ENCODE measurements at regions not wholly inside any gene's neighbourhood (a gene's known extent, or its start where the extent isn't known, plus 50 kb on each side); places are given as distances from the start of the nearest gene placed in this dataset.

DNA sequence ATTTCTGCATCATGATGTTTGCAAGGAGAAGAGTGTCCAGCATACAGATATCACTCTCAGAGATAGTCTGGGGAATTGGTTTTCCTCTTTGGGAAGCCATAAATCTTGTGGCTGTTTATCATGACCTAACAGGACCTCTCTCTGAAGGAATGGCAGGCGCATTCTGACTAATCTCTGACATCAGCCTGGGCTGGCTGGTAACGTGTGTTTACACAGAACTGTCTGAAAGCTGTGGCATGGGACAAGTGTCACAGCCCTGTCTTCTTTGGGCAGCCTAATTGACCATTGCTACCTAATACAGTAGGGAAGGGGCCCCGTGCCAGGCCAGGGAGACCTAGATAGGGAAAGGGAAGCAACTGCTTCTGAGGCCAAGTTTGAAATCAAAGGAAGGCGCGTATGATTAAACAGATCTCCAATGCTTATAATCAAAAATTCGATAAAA, 73.9 kb upstream of the CABCOCO1 start (continued):
- TF ChIP-seq, protein P1, sequence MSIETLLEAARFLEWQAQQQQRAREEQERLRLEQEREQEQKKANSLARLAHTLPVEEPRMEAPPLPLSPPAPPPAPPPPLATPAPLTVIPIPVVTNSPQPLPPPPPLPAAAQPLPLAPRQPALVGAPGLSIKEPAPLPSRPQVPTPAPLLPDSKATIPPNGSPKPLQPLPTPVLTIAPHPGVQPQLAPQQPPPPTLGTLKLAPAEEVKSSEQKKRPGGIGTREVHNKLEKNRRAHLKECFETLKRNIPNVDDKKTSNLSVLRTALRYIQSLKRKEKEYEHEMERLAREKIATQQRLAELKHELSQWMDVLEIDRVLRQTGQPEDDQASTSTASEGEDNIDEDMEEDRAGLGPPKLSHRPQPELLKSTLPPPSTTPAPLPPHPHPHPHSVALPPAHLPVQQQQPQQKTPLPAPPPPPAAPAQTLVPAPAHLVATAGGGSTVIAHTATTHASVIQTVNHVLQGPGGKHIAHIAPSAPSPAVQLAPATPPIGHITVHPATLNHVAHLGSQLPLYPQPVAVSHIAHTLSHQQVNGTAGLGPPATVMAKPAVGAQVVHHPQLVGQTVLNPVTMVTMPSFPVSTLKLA (conservative IDR thresholded peaks at IDR 0.05) = peak; percentile 69 to 88; a peak in 3 of 4 replicates
- TF ChIP-seq STAG1 (CRISPR knock-in tag; IDR thresholded peaks at IDR 0.05; ENCODE audit: borderline replicate concordance) = no peak
- peak; percentile 99 for TF ChIP-seq BHLHE40 (IDR thresholded peaks at IDR 0.05; ENCODE audit: low read length)
- TF ChIP-seq RB1 (IDR thresholded peaks at IDR 0.05; ENCODE audit: low read depth) = peak; percentile 48; the same call in 1 of the 2 replicates
- no peak for TF ChIP-seq PTBP1 (IDR thresholded peaks at IDR 0.05; ENCODE audit: low read depth, low read length)
- no peak for TF ChIP-seq CREBBP (IDR thresholded peaks at IDR 0.05; ENCODE audit: low read depth, low read length)
- no peak for TF ChIP-seq CREB5 (CRISPR knock-in tag; IDR thresholded peaks at IDR 0.05)
- TF ChIP-seq SETDB1 (IDR thresholded peaks at IDR 0.05; ENCODE audit: low read length) = no peak
- no peak for TF ChIP-seq PCBP1 (IDR thresholded peaks at IDR 0.05; ENCODE audit: low read depth, low read length, poor library complexity, severe bottlenecking)
- TF ChIP-seq, protein P2, sequence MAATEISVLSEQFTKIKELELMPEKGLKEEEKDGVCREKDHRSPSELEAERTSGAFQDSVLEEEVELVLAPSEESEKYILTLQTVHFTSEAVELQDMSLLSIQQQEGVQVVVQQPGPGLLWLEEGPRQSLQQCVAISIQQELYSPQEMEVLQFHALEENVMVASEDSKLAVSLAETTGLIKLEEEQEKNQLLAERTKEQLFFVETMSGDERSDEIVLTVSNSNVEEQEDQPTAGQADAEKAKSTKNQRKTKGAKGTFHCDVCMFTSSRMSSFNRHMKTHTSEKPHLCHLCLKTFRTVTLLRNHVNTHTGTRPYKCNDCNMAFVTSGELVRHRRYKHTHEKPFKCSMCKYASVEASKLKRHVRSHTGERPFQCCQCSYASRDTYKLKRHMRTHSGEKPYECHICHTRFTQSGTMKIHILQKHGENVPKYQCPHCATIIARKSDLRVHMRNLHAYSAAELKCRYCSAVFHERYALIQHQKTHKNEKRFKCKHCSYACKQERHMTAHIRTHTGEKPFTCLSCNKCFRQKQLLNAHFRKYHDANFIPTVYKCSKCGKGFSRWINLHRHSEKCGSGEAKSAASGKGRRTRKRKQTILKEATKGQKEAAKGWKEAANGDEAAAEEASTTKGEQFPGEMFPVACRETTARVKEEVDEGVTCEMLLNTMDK (IDR thresholded peaks at IDR 0.05; ENCODE audit: borderline replicate concordance, insufficient read depth, low read depth, low read length, poor library complexity, severe bottlenecking) = no peak
- TF ChIP-seq NUFIP1 (IDR thresholded peaks at IDR 0.05; ENCODE audit: partially characterized antibody) = no peak
- TF ChIP-seq GABPB2 (CRISPR knock-in tag; conservative IDR thresholded peaks at IDR 0.05) = no peak
- TF ChIP-seq MYNN (IDR thresholded peaks at IDR 0.05) = peak; percentile 87
- TF ChIP-seq MYNN (CRISPR knock-in tag; IDR thresholded peaks at IDR 0.05) = no peak
- peak; percentile 89 for TF ChIP-seq PML (IDR thresholded peaks at IDR 0.05; ENCODE audit: low read length)
- TF ChIP-seq GTF3C2 (IDR thresholded peaks at IDR 0.05; ENCODE audit: borderline replicate concordance, extremely low read depth, insufficient read length) = no peak
- TF ChIP-seq ZNF668 (CRISPR knock-in tag; IDR thresholded peaks at IDR 0.05) = no peak
- TF ChIP-seq POLR3A (IDR thresholded peaks at IDR 0.05; ENCODE audit: borderline replicate concordance, extremely low read depth, insufficient read depth, insufficient read length) = no peak
- no peak for TF ChIP-seq ZNF212 (CRISPR knock-in tag; IDR thresholded peaks at IDR 0.05)
- no peak for TF ChIP-seq CTCF (IDR thresholded peaks at IDR 0.05 in 2 of 3, conservative IDR thresholded peaks at IDR 0.05 in 1 of 3; ENCODE audit: insufficient read depth in 2 of 3, low read depth in 1 of 3, low read length in 3 of 3)

All from K562 (cell line).